Spleen (tissue), 11 donors: ENCODE measurements at regions not wholly inside any gene's neighbourhood (a gene's known extent, or its start where the extent isn't known, plus 50 kb on each side); places are given as distances from the start of the nearest gene placed in this dataset.
"Not testable (repeated sequence)": the region's sequence is repeated elsewhere in the genome, so short reads cannot be mapped to it uniquely, and the experiment has no call there.

Source experiments
- DNase-seq: peaks from one replicate; pipeline ENCODE4 v3.0.0-alpha.2; 2020
- H3K27ac ChIP-seq, 8 donors: fragments of 200-600 bp; sonication (generic) in 7 of 8; 1 replicate in 4 of 8; 2 replicates in 4 of 8; pipeline versions ENCODE4 v1.5.0 to v1.8.0; 2016 to 2021; ENCODE audit warnings: inconsistent platforms in 4 of 8, mild to moderate bottlenecking in 4 of 8, moderate library complexity in 1 of 8
- H3K27me3 ChIP-seq, 7 donors: fragments of 200-600 bp; sonication (generic) in 6 of 7; replicated peaks in 1 of 7; 1 replicate in 4 of 7; 2 replicates in 3 of 7; pipeline versions ENCODE4 v1.5.0 to v1.8.0; 2016 to 2021; ENCODE audit warnings: inconsistent platforms in 3 of 7, mild to moderate bottlenecking in 1 of 7
- H3K36me3 ChIP-seq, 6 donors: fragments of 200-600 bp; sonication (generic) in 5 of 6; 1 replicate in 4 of 6; 2 replicates in 2 of 6; pipeline versions ENCODE4 v1.5.0 to v1.8.0; 2016 to 2021; ENCODE audit warnings: inconsistent platforms in 2 of 6
- H3K4me1 ChIP-seq, 6 donors: fragments of 200-600 bp; sonication (generic) in 5 of 6; 1 replicate in 3 of 6; 2 replicates in 3 of 6; pipeline versions ENCODE4 v1.5.0 to v1.8.0; 2016 to 2021; ENCODE audit warnings: inconsistent platforms in 3 of 6
- H3K4me3 ChIP-seq, 8 donors: fragments of 200-600 bp; sonication (generic) in 7 of 8; 1 replicate in 4 of 8; 2 replicates in 4 of 8; pipeline versions ENCODE4 v1.5.0 to v1.8.0; 2016 to 2021; ENCODE audit warnings: inconsistent platforms in 4 of 8, mild to moderate bottlenecking in 4 of 8, moderate library complexity in 2 of 8
- H3K9me3 ChIP-seq, 8 donors: fragments of 200-600 bp; sonication (generic) in 7 of 8; 1 replicate in 4 of 8; 2 replicates in 4 of 8; pipeline versions ENCODE4 v1.5.0 to v1.8.0; 2016 to 2021; ENCODE audit warnings: inconsistent platforms in 4 of 8
- CTCF ChIP-seq, 11 experiments: fragments of 200-600 bp in 7 of 11; fragments of 450-650 bp in 4 of 11; sonication (generic) in 4 of 11; IDR thresholded peaks in 8 of 11; conservative IDR thresholded peaks in 3 of 11; 1 replicate in 7 of 11; 2 replicates in 4 of 11; pipeline versions ENCODE4 v1.4.0 to v1.8.0; 2016 to 2021; ENCODE audit warnings: antibody characterized with exemption in 11 of 11, inconsistent platforms in 4 of 11, mild to moderate bottlenecking in 1 of 11
- POLR2A ChIP-seq, 3 donors: fragments of 450-650 bp; IDR thresholded peaks; one replicate each; pipeline ENCODE4 v1.5.1; 2017; ENCODE audit warnings: antibody characterized with exemption in 3 of 3, mild to moderate bottlenecking in 1 of 3
- POLR2AphosphoS5 ChIP-seq, 3 donors: sonication (generic); formaldehyde crosslinking; IDR thresholded peaks; one replicate each; pipeline ENCODE4 v1.5.1; 2017; ENCODE audit warnings: antibody characterized with exemption in 3 of 3
- WGBS, 5 donors: extraction: QIAGEN DNeasy Blood & Tissue Kit in 3 of 5; methylation state at CpG; one replicate each; pipeline versions ENCODE4 v1.1.5 to v1.1.7; 2013 to 2018; 5-methylcytosine and 5-hydroxymethylcytosine counted together
- intact Hi-C: fragments of 100-400 bp; cut with DNase I; formaldehyde crosslinking; loops from one replicate; pipeline ENCODE4 v1.15.0; 2023; ENCODE audit warnings: low total_unique reads
- donor health status: healthy with polysubstance abuse.
- donor health status: DM: no; HTN: no; CAD: no; lungs with moderate emphysema.
- donor health status: DM: no; HTN: no; CAD: no.
- donor health status: Bipolar disorder and iron deficiency.
- donor health status: healthy.
- donor health status: DM: no; HTN: no; CAD: no.
- donor health status: DM: yes; HTN: yes; CAD: no.

DNA sequence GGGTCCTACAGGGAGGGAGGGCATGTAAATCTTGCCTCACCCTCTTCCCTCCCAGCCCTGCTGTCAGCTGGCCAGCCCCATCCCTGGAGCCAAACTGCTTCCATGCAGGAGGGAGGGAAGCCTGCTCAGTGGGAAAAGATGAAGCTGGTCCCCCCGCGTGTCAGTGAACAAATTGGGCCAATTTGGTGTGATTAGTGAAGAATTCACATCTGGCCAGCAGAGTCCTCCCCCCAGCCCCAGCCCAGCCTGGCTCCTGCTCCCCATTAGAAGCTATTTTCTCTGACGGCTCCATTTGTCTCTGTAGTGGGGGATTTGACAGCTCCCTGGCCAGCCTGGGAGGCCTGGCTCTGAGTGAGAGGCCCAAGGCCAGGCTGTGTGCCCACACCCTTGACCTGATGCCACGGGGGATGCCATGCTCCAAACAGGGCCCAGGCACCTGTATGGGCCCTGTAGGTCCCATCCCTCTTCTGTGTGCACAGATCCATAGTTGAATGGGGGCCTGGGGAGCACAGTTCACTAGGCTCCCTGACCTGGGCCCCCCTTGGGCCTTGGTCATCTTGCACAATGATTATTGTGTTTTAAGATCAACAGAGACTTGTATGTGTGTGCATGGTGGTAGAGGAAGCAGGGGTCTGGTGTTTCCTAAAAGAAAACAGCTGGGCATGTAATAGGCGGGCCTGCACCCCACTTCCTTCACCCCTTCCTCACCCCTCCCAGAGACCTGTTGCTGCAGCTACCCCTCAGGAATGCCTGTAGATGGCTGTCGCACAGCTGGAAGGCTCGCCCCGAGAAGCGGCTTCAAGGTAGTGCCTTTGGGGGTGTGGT lies 50.7 kb upstream of the TAC4 start:
- TF ChIP-seq POLR2AphosphoS5 (IDR thresholded peaks at IDR 0.05) = no peak
- no peak for TF ChIP-seq POLR2A (IDR thresholded peaks at IDR 0.05)
- no peak for TF ChIP-seq CTCF (IDR thresholded peaks at IDR 0.05 in 8 of 11, conservative IDR thresholded peaks at IDR 0.05 in 3 of 11)
- 70 to 92% (median 80%) methylated on average over 7 to 9 of the region's 9 CpGs for WGBS, 5 donors
- H3K27me3 ChIP-seq = peaks cover 2 to 97% (median 33%) of the 10 kb centered on the region in 7 donors

DNA sequence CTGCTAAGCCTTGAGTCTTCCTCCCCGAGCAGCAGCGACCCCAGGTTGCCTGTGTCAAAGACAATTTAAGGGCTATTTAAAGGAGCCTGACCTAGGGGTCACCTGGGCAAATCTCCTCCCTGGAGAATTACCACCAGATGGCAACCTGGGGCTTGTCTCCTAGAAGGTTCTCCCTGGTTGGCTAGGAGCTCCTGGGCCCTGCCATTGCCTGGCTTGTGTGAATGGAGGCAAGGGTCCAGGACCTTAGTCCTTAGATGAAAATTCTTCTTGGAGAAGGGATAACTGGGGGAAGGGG lies 51.3 kb upstream of the TAC4 start:
- TF ChIP-seq CTCF (IDR thresholded peaks at IDR 0.05 in 8 of 11, conservative IDR thresholded peaks at IDR 0.05 in 3 of 11) (no peak), POLR2AphosphoS5 (IDR thresholded peaks at IDR 0.05) (no peak), POLR2A (IDR thresholded peaks at IDR 0.05) (no peak)
- whole genome bisulfite sequencing, 5 donors = 31 to 79% (median 67%) methylated on average over 2 of the region's 2 CpGs
- Histone ChIP-seq H3K27ac (no peak overlapping the region), H3K36me3 (no peaks in the 10 kb centered on the region), H3K4me1 (peaks cover 0 to 6% (median 2%) of the 10 kb centered on the region in 6 donors), H3K4me3 (no peak overlapping the region), H3K9me3 (no peaks in the 10 kb centered on the region), H3K27me3 (peaks cover 2 to 97% (median 39%) of the 10 kb centered on the region in 7 donors)
- no peak for DNase-seq
- intact Hi-C loops = no loop called here

More for the DNA sequence above, 50.7 kb upstream of the TAC4 start:
- DNase-seq = no peak
- Histone ChIP-seq H3K4me3 (no peak overlapping the region), H3K36me3 (no peaks in the 10 kb centered on the region), H3K27ac (no peak overlapping the region), H3K4me1 (peaks cover 0 to 6% (median 2%) of the 10 kb centered on the region in 6 donors), H3K9me3 (no peaks in the 10 kb centered on the region)
- intact Hi-C loops = no loop called here

DNA sequence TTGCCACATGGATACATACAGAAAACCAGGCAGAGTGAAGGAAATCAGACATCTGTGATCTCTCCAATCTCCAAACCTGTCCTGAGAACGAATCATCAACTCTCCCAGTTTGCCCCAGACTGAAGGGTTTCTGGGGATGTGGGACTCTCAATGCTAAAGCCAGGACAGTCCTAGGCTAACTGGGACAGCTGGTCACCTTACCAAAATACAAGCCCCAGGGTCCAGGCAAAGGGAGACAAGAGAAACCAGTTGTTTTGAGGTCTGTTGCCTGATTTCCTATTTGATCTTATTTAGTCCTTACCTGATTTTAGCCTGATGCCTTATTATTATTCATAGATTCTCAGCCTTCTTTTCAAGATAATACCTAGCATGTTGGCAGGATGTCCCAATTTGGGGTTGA lies 51.7 kb upstream of the TAC4 start:
- Histone ChIP-seq H3K9me3 (no peaks in the 10 kb centered on the region), H3K4me3 (no peak overlapping the region), H3K36me3 (no peaks in the 10 kb centered on the region), H3K27me3 (peaks cover 2 to 97% (median 43%) of the 10 kb centered on the region in 7 donors), H3K4me1 (peaks cover 0 to 6% (median 2%) of the 10 kb centered on the region in 6 donors), H3K27ac (no peak overlapping the region)
- intact Hi-C loops = no loop called here
- 0 to 43% (median 31%) methylated on average over 1 of the region's 1 CpG; no CpG with 5 or more reads in 1 of the 5 donors for WGBS, 5 donors
- TF ChIP-seq POLR2AphosphoS5 (IDR thresholded peaks at IDR 0.05) (no peak), CTCF (IDR thresholded peaks at IDR 0.05 in 8 of 11, conservative IDR thresholded peaks at IDR 0.05 in 3 of 11) (no peak), POLR2A (IDR thresholded peaks at IDR 0.05) (no peak)
- DNase-seq = no peak

GRCh38 chr17:49900801-49901200 lies 52.9 kb upstream of the TAC4 start:
- H3K4me3 ChIP-seq, H3K4me1 ChIP-seq, H3K9me3 ChIP-seq, H3K27ac ChIP-seq, H3K36me3 ChIP-seq, intact Hi-C loops, DNase-seq: not testable (repeated sequence)
- WGBS, 5 donors = 71 to 95% (median 92%) methylated on average over 5 of the region's 5 CpGs
- H3K27me3 ChIP-seq = peaks cover 2 to 97% (median 54%) of the 10 kb centered on the region in 7 donors
